ENCODE measurements at regions not wholly inside any gene's neighbourhood (a gene's known extent, or its start where the extent isn't known, plus 50 kb on each side); places are given as distances from the start of the nearest gene placed in this dataset.
A peak's percentile ranks its signal among the peaks of the same experiment; 100 is the strongest.

- no peak for DNase-seq
Observed at GRCh38 chr1:220983877-220984635, 104.8 kb downstream of the HLX start.

- no peak for DNase-seq
Observed at GRCh38 chr1:220990427-220991339, 111.4 kb downstream of the HLX start.

GRCh38 chr1:220991506-220991905 lies 112.3 kb downstream of the HLX start:
- no peak for DNase-seq

GRCh38 chr1:220991959-220992704 lies 112.9 kb downstream of the HLX start:
- no peak for DNase-seq

- DNase-seq: no peak
Observed at GRCh38 chr1:220992705-220993052, 113.4 kb downstream of the HLX start.

GRCh38 chr1:220994671-220995070 lies 115.4 kb downstream of the HLX start:
- DNase-seq: no peak

GRCh38 chr1:220997791-220998190 lies 118.5 kb downstream of the HLX start:
- DNase-seq: no peak

- peak; percentile 23 to 60 for DNase-seq
Observed at GRCh38 chr1:220999872-221000863, 120.9 kb downstream of the HLX start.

GRCh38 chr1:221001167-221001566 lies 121.9 kb downstream of the HLX start:
- DNase-seq: no peak

- DNase-seq: no peak
Observed at GRCh38 chr1:221002601-221003000, 123.4 kb downstream of the HLX start.

GRCh38 chr1:221011145-221011544 lies 131.9 kb downstream of the HLX start:
- no peak for DNase-seq

- no peak for DNase-seq
Observed at GRCh38 chr1:221012120-221012519, 132.9 kb downstream of the HLX start.

- DNase-seq: no peak
Observed at GRCh38 chr1:221013691-221014660, 134.7 kb downstream of the HLX start.

- no peak for DNase-seq
Observed at GRCh38 chr1:221015159-221015790, 136.0 kb downstream of the HLX start.

GRCh38 chr1:221016751-221017150 lies 137.5 kb downstream of the HLX start:
- DNase-seq: no peak

GRCh38 chr1:221018414-221018813 lies 139.2 kb downstream of the HLX start:
- no peak for DNase-seq

- no peak for DNase-seq
Observed at GRCh38 chr1:221022331-221022730, 143.1 kb downstream of the HLX start.

GRCh38 chr1:221023482-221023881 lies 144.2 kb downstream of the HLX start:
- DNase-seq: no peak

GRCh38 chr1:221025501-221025900 lies 146.3 kb downstream of the HLX start:
- DNase-seq: no peak

- peak in 1 of 2 donors; percentile 45 for DNase-seq
Observed at GRCh38 chr1:221025956-221026355, 146.7 kb downstream of the HLX start.

Measured in CD4-positive, alpha-beta T cell treated with Interleukin-4 for 1 hour (primary cell).